Upper lobe of right lung (tissue), 1 donor: ENCODE measurements at regions not wholly inside any gene's neighbourhood (a gene's known extent, or its start where the extent isn't known, plus 50 kb on each side); places are given as distances from the start of the nearest gene placed in this dataset.
A peak's percentile ranks its signal among the peaks of the same experiment; 100 is the strongest.

Source experiments
- ATAC-seq: fragments of 200-7000 bp; cut with Tn5 transposase; one replicate; pipeline ENCODE4 v1.9.1; 2020; ENCODE audit warnings: mild to moderate bottlenecking, moderate library complexity
- DNase-seq: peaks from one replicate; pipeline ENCODE4 v3.0.0-alpha.2; 2020
- H3K27ac ChIP-seq: fragments of 200-600 bp; one replicate; pipeline ENCODE4 v1.8.0; 2022
- H3K27me3 ChIP-seq: fragments of 200-600 bp; one replicate; pipeline ENCODE4 v1.8.0; 2022; ENCODE audit warnings: mild to moderate bottlenecking
- H3K36me3 ChIP-seq: fragments of 200-600 bp; one replicate; pipeline ENCODE4 v1.8.0; 2022
- H3K4me1 ChIP-seq: fragments of 200-600 bp; one replicate; pipeline ENCODE4 v1.8.0; 2022
- H3K4me3 ChIP-seq: fragments of 200-600 bp; one replicate; pipeline ENCODE4 v1.8.0; 2022; ENCODE audit warnings: mild to moderate bottlenecking
- H3K9me3 ChIP-seq: fragments of 200-600 bp; one replicate; pipeline ENCODE4 v1.8.0; 2022
- CTCF ChIP-seq: fragments of 200-600 bp; IDR thresholded peaks from one replicate; pipeline ENCODE4 v1.8.0; 2022; ENCODE audit warnings: antibody characterized with exemption
- intact Hi-C: fragments of 100-400 bp; cut with DNase I; formaldehyde crosslinking; loops from one replicate; pipeline ENCODE4 v1.11.0; 2022
- donor health status: DM: no; HTN: yes; CAD: no; lungs with severe emphysema.

GRCh38 chr10:130786365-130786966 is 525.1 kb downstream of the TCERG1L start:
- no peak overlapping the region for H3K27ac ChIP-seq
- H3K9me3 ChIP-seq: no peaks in the 10 kb centered on the region
- no peaks in the 10 kb centered on the region for H3K4me1 ChIP-seq
- intact Hi-C loops: no loop called here
- no peak overlapping the region for H3K4me3 ChIP-seq
- no peak for DNase-seq
- H3K27me3 ChIP-seq: no peaks in the 10 kb centered on the region
- ATAC-seq: no peak
- TF ChIP-seq CTCF: no peak
- no peaks in the 10 kb centered on the region for H3K36me3 ChIP-seq

- Histone ChIP-seq H3K4me3 (no peak overlapping the region), H3K36me3 (no peaks in the 10 kb centered on the region), H3K4me1 (no peaks in the 10 kb centered on the region), H3K9me3 (no peaks in the 10 kb centered on the region), H3K27me3 (no peaks in the 10 kb centered on the region), H3K27ac (no peak overlapping the region)
- DNase-seq (no peak), ATAC-seq (no peak)
- no peak for TF ChIP-seq CTCF
- intact Hi-C loops: no loop called here
These were observed 524.3 kb downstream of the TCERG1L start for GRCh38 chr10:130787243-130787642.

- Histone ChIP-seq H3K27ac (no peak overlapping the region), H3K27me3 (no peaks in the 10 kb centered on the region), H3K4me3 (no peak overlapping the region), H3K4me1 (no peaks in the 10 kb centered on the region), H3K9me3 (no peaks in the 10 kb centered on the region), H3K36me3 (no peaks in the 10 kb centered on the region)
- DNase-seq (no peak), ATAC-seq (no peak)
- intact Hi-C loops: no loop called here
- no peak for TF ChIP-seq CTCF
These were observed 523.7 kb downstream of the TCERG1L start for GRCh38 chr10:130787821-130788220.

GRCh38 chr10:130790339-130790738 is 521.2 kb downstream of the TCERG1L start:
- no peak for DNase-seq
- no peak for TF ChIP-seq CTCF

GRCh38 chr10:130792096-130792845 is 519.2 kb downstream of the TCERG1L start:
- ATAC-seq: no peak
- H3K4me3 ChIP-seq: no peak overlapping the region
- H3K36me3 ChIP-seq: no peaks in the 10 kb centered on the region
- no peaks in the 10 kb centered on the region for H3K27me3 ChIP-seq
- H3K4me1 ChIP-seq: no peaks in the 10 kb centered on the region
- no peaks in the 10 kb centered on the region for H3K9me3 ChIP-seq
- intact Hi-C loops: no loop called here
- DNase-seq: no peak
- no peak for TF ChIP-seq CTCF
- H3K27ac ChIP-seq: no peak overlapping the region

More at GRCh38 chr10:130790339-130790738, 521.2 kb downstream of the TCERG1L start:
- Histone ChIP-seq H3K27ac (no peak overlapping the region), H3K4me3 (no peak overlapping the region), H3K4me1 (no peaks in the 10 kb centered on the region), H3K9me3 (no peaks in the 10 kb centered on the region), H3K36me3 (no peaks in the 10 kb centered on the region), H3K27me3 (no peaks in the 10 kb centered on the region)
- intact Hi-C loops: no loop called here
- ATAC-seq: peak; percentile 60
